ENCODE measurements at regions not wholly inside any gene's neighbourhood (a gene's known extent, or its start where the extent isn't known, plus 50 kb on each side); places are given as distances from the start of the nearest gene placed in this dataset.
A peak's percentile ranks its signal among the peaks of the same experiment; 100 is the strongest.
"Not testable (repeated sequence)": the region's sequence is repeated elsewhere in the genome, so short reads cannot be mapped to it uniquely, and the experiment has no call there.

- DNase-seq, result no peak
Observed at GRCh38 chr13:71291842-71292146, 575.2 kb downstream of the DACH1 start.

- DNase-seq, result peak; percentile 3
Observed at GRCh38 chr13:71290963-71291841, 575.8 kb downstream of the DACH1 start.

GRCh38 chr13:71289980-71290379, 577.0 kb downstream of the DACH1 start:
- DNase-seq, result not testable (repeated sequence)

DNA sequence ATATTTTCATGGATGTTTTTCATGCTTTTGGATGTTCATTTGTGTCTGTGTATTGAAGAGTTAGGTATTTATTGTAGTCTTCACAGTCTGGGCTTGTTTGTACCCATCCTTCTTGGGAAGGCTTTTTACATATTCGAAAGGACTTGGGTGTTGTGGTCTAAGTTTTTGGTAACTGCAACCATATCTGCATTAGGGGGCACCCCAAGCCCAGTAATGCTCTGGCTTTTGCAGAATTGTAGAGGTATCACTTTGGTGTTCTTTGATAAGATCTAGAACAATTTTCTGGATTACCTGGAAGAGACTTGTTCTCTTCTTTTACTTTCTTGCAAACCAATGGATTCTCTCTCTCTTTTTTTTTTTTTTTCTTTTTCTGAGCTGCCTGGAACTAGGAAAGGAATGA, 581.3 kb downstream of the DACH1 start:
- no peak for DNase-seq

GRCh38 chr13:71278512-71278911, 588.5 kb downstream of the DACH1 start:
- no peak for DNase-seq

DNA sequence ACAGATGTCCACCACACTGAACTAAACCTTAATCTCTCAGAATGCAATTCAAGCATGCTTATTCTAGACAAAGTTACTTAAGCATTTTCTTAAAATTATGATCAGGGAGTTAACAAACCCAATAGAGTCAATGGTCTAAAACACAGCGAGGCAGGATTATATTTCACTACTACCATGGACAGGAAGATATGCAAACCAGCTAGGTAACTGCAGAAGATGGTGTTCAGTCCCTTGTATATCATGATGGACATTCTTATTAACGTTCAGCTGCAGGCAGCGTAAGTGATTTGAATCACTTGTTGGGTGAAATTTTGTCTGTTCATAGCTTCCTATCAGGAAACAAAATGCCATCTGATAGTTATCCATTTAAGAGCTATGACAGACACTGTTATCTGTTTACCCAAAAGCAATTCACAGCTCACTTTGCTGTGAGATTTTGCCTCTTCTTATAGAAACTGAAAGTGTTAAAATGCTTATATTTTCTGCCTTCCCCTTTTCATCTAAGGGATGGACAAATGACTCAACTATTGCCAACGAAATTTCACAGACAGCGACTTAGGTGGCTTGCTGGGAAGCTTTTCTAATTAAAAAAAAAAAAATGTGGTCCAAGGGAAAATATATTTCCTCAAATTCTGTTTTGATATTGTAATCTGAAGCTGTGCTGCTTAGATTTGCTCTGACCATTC, 591.9 kb downstream of the DACH1 start:
- no peak for DNase-seq

GRCh38 chr13:71261256-71261655, 605.7 kb downstream of the DACH1 start:
- DNase-seq, result no peak

GRCh38 chr13:71260246-71260645, 606.8 kb downstream of the DACH1 start:
- DNase-seq, result no peak

- no peak for DNase-seq
Observed at GRCh38 chr13:71255633-71256032, 611.4 kb downstream of the DACH1 start.

- no peak for DNase-seq
Observed at GRCh38 chr13:71254384-71254783, 612.6 kb downstream of the DACH1 start.

- DNase-seq, result no peak
Observed at GRCh38 chr13:71252184-71252704, 614.8 kb downstream of the DACH1 start.

- no peak for DNase-seq
Observed at GRCh38 chr13:71251292-71251951, 615.6 kb downstream of the DACH1 start.

DNA sequence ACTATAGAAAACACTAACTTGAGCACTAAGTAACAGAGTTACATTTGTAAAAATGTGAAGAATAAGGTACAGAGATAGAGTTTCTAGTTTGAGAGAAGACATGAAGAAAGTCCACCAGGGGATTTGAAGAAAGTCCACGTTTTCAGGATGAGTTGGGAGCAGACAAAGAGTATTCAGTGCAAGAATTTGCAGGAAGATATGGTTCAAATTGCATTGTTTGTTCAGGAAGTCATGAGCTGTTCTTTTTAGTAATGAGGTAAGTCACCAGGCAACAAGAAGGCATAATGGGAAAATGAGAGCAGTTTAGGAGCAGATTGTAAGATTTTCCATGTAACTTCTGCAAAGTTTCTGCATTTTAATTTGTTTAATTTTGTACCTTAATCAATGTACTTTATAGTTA, 618.0 kb downstream of the DACH1 start:
- DNase-seq, result no peak

DNA sequence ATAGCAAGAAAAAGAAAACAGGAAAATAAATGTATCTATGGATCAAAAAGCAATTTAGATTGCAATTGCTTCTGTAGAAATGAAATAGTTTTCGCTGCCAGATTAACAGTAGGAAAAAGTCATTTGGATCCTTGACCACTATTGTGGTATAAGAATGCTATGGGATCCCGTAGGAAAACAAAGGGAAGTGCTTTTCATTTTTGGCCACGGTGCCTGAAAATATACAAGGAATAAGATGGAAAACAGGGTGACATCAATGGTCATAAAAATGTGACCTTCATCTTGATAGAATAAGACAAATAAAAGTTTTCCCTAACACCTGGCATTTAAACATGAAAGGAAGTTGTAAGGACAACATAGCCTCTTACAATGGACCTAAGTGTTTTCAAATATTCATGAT, 622.8 kb downstream of the DACH1 start:
- DNase-seq, result no peak

GRCh38 chr13:71242201-71242600, 624.8 kb downstream of the DACH1 start:
- no peak for DNase-seq

GRCh38 chr13:71240911-71241310, 626.1 kb downstream of the DACH1 start:
- DNase-seq, result no peak

DNA sequence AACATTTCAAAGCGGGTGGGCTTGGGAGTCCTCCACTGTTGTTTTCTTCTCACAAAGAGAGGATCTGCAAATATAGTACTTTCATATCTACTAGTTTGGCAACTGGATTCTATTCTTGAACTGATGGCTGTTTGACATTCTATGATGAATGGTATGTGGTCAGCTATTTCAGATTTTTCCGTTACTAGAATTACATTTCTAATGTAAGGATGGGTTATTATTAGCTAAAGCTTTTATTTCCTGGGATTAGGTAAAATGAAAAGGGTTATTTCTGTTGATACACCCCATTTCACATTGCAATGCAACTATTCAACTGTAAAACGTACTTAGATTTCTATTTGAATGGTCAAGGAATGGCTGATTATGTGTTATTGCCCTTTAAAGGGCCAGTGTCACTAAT, 629.7 kb downstream of the DACH1 start:
- no peak for DNase-seq

- no peak for DNase-seq
Observed at GRCh38 chr13:71219698-71220415, 647.1 kb downstream of the DACH1 start.

DNA sequence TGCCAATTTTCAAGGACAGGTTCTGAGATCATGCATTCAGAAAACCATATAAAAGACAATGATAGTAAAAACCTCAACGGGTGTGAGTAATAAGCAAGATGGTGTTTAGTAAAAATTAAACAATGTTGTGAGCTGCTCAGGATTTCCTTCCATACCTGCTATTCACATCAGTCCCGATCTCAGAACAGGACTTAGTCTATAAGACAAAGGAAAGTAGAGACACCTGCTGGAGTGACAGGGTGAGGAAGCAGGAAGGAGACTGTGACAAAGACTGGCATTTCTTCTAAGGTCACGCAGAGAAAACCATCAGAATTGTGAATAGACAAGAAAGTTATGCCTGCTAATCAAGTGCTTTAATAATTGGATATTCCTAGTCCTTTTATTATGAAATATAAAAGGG, 648.0 kb downstream of the DACH1 start:
- no peak for DNase-seq

GRCh38 chr13:71217827-71218226, 649.2 kb downstream of the DACH1 start:
- no peak for DNase-seq

- DNase-seq, result no peak
Observed at GRCh38 chr13:71214821-71215220, 652.2 kb downstream of the DACH1 start.

GRCh38 chr13:71214357-71214756, 652.6 kb downstream of the DACH1 start:
- no peak for DNase-seq

DNA sequence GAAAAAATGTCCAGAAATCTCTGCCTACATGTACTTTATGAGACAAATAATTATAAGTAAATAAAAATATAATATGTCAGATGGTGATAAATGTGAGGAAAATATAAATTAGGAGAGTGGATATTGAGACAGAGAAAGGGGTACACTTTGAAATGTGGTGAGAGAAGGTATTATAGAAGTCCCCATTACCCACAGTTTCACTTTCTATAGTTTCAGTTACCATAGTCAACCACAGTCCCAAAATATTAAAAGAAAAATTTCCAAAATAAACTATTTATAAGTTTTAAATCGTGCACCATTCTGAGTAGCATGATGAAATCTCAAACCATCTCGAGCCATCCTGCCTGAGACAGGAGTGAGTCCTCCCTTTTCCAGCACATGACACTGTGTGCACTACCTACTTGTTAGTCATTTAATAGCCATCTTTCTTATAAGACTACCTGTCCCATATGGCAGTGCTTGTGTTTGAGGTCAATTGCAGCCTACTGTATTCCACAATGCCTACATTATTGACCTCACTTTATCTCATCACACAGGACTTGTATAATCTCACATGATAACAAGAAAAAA, 653.7 kb downstream of the DACH1 start:
- DNase-seq, result no peak
